ENCODE measurements at regions not wholly inside any gene's neighbourhood (a gene's known extent, or its start where the extent isn't known, plus 50 kb on each side); places are given as distances from the start of the nearest gene placed in this dataset.

- DNase-seq: no peak
These were observed 142.9 kb downstream of the RPIA start for GRCh38 chr2:88834376-88834775.

GRCh38 chr2:88834866-88835265 is 143.4 kb downstream of the RPIA start:
- DNase-seq: no peak

GRCh38 chr2:88835726-88836125 is 144.3 kb downstream of the RPIA start:
- DNase-seq: no peak

- no peak for DNase-seq
These were observed 144.9 kb downstream of the RPIA start for GRCh38 chr2:88836351-88836750.

GRCh38 chr2:88837511-88838160 is 146.2 kb downstream of the RPIA start:
- no peak for DNase-seq

GRCh38 chr2:88838165-88838635 is 146.7 kb downstream of the RPIA start:
- DNase-seq: no peak

- no peak for DNase-seq
These were observed 149.9 kb downstream of the RPIA start for GRCh38 chr2:88841224-88841929.

- DNase-seq: no peak
These were observed 151.4 kb downstream of the RPIA start for GRCh38 chr2:88842656-88843460.

- no peak for DNase-seq
These were observed 152.2 kb downstream of the RPIA start for GRCh38 chr2:88843651-88844050.

GRCh38 chr2:88844960-88845359 is 153.5 kb downstream of the RPIA start:
- no peak for DNase-seq

GRCh38 chr2:88845772-88846661 is 154.5 kb downstream of the RPIA start:
- no peak for DNase-seq

- DNase-seq: no peak
These were observed 161.4 kb downstream of the RPIA start for GRCh38 chr2:88852753-88853402.

- no peak for DNase-seq
These were observed 161.9 kb downstream of the RPIA start for GRCh38 chr2:88853403-88853790.

- no peak for DNase-seq
These were observed 163.1 kb downstream of the RPIA start for GRCh38 chr2:88854528-88854927.

GRCh38 chr2:88855620-88856408 is 164.3 kb downstream of the RPIA start:
- no peak for DNase-seq

GRCh38 chr2:88856409-88857135 is 165.1 kb downstream of the RPIA start:
- DNase-seq: no peak

GRCh38 chr2:88857274-88857741 is 165.8 kb downstream of the RPIA start:
- no peak for DNase-seq

GRCh38 chr2:88857951-88858411 is 166.5 kb downstream of the RPIA start:
- no peak for DNase-seq

- DNase-seq: no peak
These were observed 168.0 kb downstream of the RPIA start for GRCh38 chr2:88859461-88859860.

GRCh38 chr2:88860421-88861075 is 169.1 kb downstream of the RPIA start:
- no peak for DNase-seq

Measured in inflammatory macrophage (primary cell).